Rectal smooth muscle tissue (tissue), 1 donor: ENCODE measurements at regions not wholly inside any gene's neighbourhood (a gene's known extent, or its start where the extent isn't known, plus 50 kb on each side); places are given as distances from the start of the nearest gene placed in this dataset.

Experiments used
- H3K27ac ChIP-seq: one replicate; pipeline ENCODE4 v1.7.0; 2013; ENCODE audit warnings: low read depth, low read length, inconsistent platforms
- H3K27me3 ChIP-seq: one replicate; pipeline ENCODE4 v1.7.0; 2013; ENCODE audit warnings: low read length; ENCODE audit not compliant: control insufficient read depth, insufficient read depth
- H3K36me3 ChIP-seq: one replicate; pipeline ENCODE4 v1.7.0; 2013; ENCODE audit warnings: low read length; ENCODE audit not compliant: control insufficient read depth, insufficient read depth
- H3K4me1 ChIP-seq: one replicate; pipeline ENCODE4 v1.7.0; 2013; ENCODE audit warnings: low read length; ENCODE audit not compliant: control insufficient read depth, insufficient read depth
- H3K4me3 ChIP-seq: one replicate; pipeline ENCODE4 v1.7.0; 2013; ENCODE audit warnings: low read length
- H3K9ac ChIP-seq: one replicate; pipeline ENCODE4 v1.7.0; 2013; ENCODE audit warnings: low read length

GRCh38 chr4:100786481-100786880 is 268.7 kb upstream of the EMCN start:
- H3K27ac ChIP-seq, result no peak overlapping the region
- H3K36me3 ChIP-seq, result no peaks in the 10 kb centered on the region
- no peak overlapping the region for H3K4me3 ChIP-seq
- no peaks in the 10 kb centered on the region for H3K4me1 ChIP-seq
- H3K9ac ChIP-seq, result no peak overlapping the region
- no peaks in the 10 kb centered on the region for H3K27me3 ChIP-seq

- Histone ChIP-seq H3K36me3 (no peaks in the 10 kb centered on the region), H3K27ac (no peak overlapping the region), H3K9ac (no peak overlapping the region), H3K4me1 (no peaks in the 10 kb centered on the region), H3K4me3 (no peak overlapping the region), H3K27me3 (no peaks in the 10 kb centered on the region)
Observed at GRCh38 chr4:100782356-100782755, 264.5 kb upstream of the EMCN start.

- H3K4me3 ChIP-seq, result no peak overlapping the region
- no peaks in the 10 kb centered on the region for H3K27me3 ChIP-seq
- no peaks in the 10 kb centered on the region for H3K4me1 ChIP-seq
- no peak overlapping the region for H3K9ac ChIP-seq
- H3K27ac ChIP-seq, result no peak overlapping the region
- H3K36me3 ChIP-seq, result no peaks in the 10 kb centered on the region
Observed at GRCh38 chr4:100781435-100781834, 263.6 kb upstream of the EMCN start.

- Histone ChIP-seq H3K9ac (no peak overlapping the region), H3K4me1 (no peaks in the 10 kb centered on the region), H3K4me3 (no peak overlapping the region), H3K27ac (no peak overlapping the region), H3K27me3 (no peaks in the 10 kb centered on the region), H3K36me3 (no peaks in the 10 kb centered on the region)
Observed at GRCh38 chr4:100780126-100780525, 262.3 kb upstream of the EMCN start.

- H3K36me3 ChIP-seq, result no peaks in the 10 kb centered on the region
- H3K4me1 ChIP-seq, result no peaks in the 10 kb centered on the region
- no peak overlapping the region for H3K9ac ChIP-seq
- no peak overlapping the region for H3K4me3 ChIP-seq
- no peaks in the 10 kb centered on the region for H3K27me3 ChIP-seq
- no peak overlapping the region for H3K27ac ChIP-seq
Observed at GRCh38 chr4:100778431-100778830, 260.6 kb upstream of the EMCN start.

- Histone ChIP-seq H3K9ac (no peak overlapping the region), H3K36me3 (no peaks in the 10 kb centered on the region), H3K4me1 (no peaks in the 10 kb centered on the region), H3K27ac (no peak overlapping the region), H3K4me3 (no peak overlapping the region), H3K27me3 (no peaks in the 10 kb centered on the region)
Observed at GRCh38 chr4:100762738-100763137, 244.9 kb upstream of the EMCN start.

GRCh38 chr4:100754751-100755150 is 236.9 kb upstream of the EMCN start:
- no peaks in the 10 kb centered on the region for H3K4me1 ChIP-seq
- H3K27me3 ChIP-seq, result no peaks in the 10 kb centered on the region
- H3K36me3 ChIP-seq, result no peaks in the 10 kb centered on the region
- no peak overlapping the region for H3K4me3 ChIP-seq
- H3K27ac ChIP-seq, result no peak overlapping the region
- no peak overlapping the region for H3K9ac ChIP-seq

GRCh38 chr4:100746141-100746739 is 228.4 kb upstream of the EMCN start:
- Histone ChIP-seq H3K4me1 (no peaks in the 10 kb centered on the region), H3K27ac (no peak overlapping the region), H3K27me3 (no peaks in the 10 kb centered on the region), H3K9ac (no peak overlapping the region), H3K36me3 (no peaks in the 10 kb centered on the region), H3K4me3 (no peak overlapping the region)

GRCh38 chr4:100742045-100742444 is 224.2 kb upstream of the EMCN start:
- Histone ChIP-seq H3K27me3 (no peaks in the 10 kb centered on the region), H3K36me3 (no peaks in the 10 kb centered on the region), H3K27ac (no peak overlapping the region)

GRCh38 chr4:100739426-100739825 is 221.6 kb upstream of the EMCN start:
- Histone ChIP-seq H3K9ac (no peak overlapping the region), H3K27ac (no peak overlapping the region), H3K27me3 (no peaks in the 10 kb centered on the region), H3K4me3 (no peak overlapping the region), H3K36me3 (no peaks in the 10 kb centered on the region), H3K4me1 (no peaks in the 10 kb centered on the region)

More at GRCh38 chr4:100742045-100742444, 224.2 kb upstream of the EMCN start:
- no peaks in the 10 kb centered on the region for H3K4me1 ChIP-seq
- no peak overlapping the region for H3K9ac ChIP-seq
- no peak overlapping the region for H3K4me3 ChIP-seq

- Histone ChIP-seq H3K9ac (no peak overlapping the region), H3K27ac (no peak overlapping the region), H3K4me1 (no peaks in the 10 kb centered on the region), H3K36me3 (no peaks in the 10 kb centered on the region), H3K4me3 (no peak overlapping the region), H3K27me3 (no peaks in the 10 kb centered on the region)
Observed at GRCh38 chr4:100738196-100739165, 220.7 kb upstream of the EMCN start.

- Histone ChIP-seq H3K9ac (no peak overlapping the region), H3K27me3 (no peaks in the 10 kb centered on the region), H3K36me3 (no peaks in the 10 kb centered on the region), H3K27ac (no peak overlapping the region), H3K4me1 (no peaks in the 10 kb centered on the region), H3K4me3 (no peak overlapping the region)
Observed at GRCh38 chr4:100736641-100737451, 219.0 kb upstream of the EMCN start.
